Left kidney (tissue), 1 donor: ENCODE measurements at regions not wholly inside any gene's neighbourhood (a gene's known extent, or its start where the extent isn't known, plus 50 kb on each side); places are given as distances from the start of the nearest gene placed in this dataset.

Experiments used
- DNase-seq: peaks from one replicate; pipeline ENCODE4 v3.0.0-alpha.2; 2013

DNA sequence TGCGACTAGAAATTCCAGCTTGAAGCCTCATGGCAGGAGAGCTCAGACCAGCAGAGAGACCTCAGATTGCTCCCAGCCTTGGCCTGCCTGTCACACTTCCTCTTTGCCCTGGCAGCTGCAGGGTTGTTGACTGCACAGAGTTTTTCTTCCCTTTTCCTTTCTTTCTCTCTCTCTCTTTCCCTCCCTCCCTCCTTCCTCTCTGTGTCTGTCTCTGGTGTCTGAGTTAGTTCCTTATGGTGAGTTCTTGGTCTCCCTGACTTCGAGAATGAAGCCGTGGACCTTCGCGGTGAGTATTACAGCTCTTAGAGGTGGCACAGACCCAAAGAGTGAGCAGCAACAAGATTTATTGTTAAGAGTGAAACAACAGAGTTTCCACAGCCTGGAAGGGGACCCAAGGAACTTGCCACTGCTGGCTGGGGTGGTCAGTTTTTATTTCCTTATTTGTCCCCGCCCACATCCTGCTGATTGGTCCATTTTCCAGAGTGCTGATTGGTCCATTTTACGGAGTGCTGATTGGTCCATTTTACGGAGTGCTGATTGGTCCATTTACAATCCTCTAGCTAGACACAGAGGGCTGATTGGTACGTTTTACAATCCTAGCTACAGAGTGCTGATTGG is 266.3 kb downstream of the RPS24 start:
- DNase-seq, result no peak

DNA sequence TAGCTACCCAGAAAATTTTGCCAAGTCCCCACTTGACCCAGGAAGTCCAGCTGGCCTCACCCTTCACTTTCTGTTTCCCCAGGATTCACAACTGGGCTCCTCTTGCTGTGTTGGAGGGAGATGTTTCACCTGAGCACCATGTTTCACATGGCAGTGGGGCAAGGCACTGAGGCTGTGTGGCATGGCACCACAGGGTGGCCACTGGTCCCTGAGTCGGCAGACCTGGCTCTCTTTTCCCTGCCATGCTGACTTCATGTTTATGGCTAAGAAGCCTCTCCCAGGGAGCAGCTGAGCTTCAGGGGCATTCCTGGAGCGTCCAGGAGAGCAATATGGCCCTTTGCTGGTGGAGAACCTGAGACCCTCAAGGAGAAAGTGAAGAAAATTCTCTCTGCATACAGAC is 266.9 kb downstream of the RPS24 start:
- DNase-seq, result no peak

DNA sequence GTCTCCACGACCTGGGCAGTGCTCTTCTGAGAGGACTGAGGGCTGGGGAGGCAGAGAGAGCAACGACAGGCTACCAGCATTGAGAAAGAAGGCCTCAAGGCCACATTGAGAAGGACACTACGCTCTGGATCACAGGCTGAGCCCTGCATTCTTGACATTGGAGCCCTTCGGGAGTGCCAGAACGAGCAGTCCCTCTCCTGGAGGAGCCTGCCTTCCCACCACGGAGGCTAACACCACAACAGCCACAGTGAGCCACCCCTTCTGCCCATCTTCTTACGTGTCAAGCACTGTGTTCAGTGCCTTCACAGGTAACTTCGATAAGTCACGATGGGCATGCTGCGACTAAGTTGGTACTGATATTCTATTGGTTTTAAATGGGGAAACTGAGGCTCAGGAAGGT is 267.8 kb downstream of the RPS24 start:
- no peak for DNase-seq

DNA sequence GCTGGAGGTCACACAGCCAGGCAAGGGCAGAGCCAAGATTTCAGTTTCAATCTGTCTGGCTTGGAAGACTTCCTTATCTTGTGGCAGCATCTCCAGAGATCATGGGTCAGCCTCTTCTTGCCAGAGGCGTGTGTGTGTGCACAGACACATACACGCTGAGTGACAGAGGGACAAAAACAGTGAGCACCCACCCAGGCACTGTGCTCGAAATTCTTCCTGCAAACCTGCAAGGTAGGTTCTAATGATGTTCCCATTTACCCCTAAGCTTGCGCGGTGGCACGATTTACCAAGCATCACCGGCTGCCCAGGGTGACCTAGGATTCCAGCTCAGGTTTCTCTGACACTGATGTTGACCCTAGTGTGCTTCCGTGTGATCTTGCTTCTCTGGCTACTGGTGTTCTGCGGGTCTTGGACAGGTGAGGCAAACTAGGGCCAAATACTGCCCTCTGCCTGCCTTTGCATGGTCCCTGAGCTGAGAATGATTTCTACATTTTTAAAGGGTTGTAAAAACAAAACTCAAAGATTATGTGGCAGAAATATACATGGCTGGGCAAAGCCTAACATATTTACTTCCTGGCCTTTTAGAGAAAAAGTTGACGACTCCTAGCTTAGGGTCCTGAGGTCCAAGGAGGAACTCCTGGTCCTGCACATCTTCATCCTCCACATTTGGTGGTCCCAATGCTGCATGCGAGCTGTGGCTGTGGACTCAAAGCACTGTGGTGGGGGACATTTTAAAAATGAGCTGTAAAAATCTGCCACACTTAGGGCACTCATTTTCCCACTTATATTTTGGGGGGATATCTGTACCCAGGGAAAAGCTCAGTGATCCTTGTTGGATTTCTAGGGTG is 268.5 kb downstream of the RPS24 start:
- DNase-seq, result no peak

DNA sequence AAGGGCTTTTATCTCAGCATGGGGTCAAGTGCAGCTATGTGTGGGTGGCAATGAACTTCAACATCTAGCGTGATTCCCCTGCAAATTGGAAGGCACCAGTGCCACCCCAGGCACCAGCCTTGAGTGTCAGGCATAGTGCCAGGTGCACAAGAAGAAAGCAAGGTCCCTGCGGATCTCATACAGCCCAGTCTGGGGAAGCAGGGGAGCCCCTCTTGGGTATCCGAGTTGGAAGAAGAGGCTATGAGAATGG is 269.0 kb downstream of the RPS24 start:
- DNase-seq, result no peak

DNA sequence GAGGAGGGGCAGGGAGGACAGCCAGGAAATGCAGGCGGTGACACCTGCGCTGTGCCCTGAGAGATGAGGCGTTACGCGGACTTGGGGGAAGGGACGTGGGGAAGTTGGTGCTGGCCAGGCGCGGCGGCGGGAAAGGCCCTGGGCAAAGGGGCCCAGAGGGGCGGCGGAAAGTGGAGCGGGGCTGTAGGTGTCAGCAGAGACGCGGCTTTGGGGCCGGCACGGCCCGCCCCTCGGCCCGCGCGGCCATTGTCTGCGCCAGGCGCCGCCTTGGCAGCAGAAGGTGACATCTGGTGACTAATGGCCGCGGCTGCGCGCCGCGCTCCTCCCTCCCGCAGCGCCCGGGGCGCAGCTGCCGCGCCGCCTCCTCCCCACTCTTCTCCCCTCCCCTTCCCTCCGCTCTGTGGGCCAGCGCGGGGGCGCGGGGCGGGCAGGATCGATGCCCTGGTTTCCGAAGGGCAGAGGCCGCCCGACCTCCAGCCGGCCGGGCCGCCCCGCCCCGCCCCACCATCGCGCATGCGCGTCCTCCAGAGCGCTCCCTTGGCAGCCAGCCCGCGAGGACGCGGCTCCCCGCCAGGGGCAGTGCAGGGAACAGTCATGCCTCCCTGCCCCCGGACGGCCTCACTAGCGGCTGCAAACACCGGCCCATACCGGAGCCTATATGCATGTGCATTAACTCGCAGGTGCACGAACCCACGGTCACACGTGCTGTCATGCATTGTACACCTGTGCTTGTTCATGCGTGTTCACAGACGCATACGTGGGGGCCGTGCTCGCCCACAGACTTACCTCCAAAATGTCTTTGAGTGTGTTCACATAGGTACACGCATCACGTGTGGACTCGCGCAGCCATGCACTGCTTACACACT is 269.6 kb downstream of the RPS24 start:
- DNase-seq, result peak; percentile 93

DNA sequence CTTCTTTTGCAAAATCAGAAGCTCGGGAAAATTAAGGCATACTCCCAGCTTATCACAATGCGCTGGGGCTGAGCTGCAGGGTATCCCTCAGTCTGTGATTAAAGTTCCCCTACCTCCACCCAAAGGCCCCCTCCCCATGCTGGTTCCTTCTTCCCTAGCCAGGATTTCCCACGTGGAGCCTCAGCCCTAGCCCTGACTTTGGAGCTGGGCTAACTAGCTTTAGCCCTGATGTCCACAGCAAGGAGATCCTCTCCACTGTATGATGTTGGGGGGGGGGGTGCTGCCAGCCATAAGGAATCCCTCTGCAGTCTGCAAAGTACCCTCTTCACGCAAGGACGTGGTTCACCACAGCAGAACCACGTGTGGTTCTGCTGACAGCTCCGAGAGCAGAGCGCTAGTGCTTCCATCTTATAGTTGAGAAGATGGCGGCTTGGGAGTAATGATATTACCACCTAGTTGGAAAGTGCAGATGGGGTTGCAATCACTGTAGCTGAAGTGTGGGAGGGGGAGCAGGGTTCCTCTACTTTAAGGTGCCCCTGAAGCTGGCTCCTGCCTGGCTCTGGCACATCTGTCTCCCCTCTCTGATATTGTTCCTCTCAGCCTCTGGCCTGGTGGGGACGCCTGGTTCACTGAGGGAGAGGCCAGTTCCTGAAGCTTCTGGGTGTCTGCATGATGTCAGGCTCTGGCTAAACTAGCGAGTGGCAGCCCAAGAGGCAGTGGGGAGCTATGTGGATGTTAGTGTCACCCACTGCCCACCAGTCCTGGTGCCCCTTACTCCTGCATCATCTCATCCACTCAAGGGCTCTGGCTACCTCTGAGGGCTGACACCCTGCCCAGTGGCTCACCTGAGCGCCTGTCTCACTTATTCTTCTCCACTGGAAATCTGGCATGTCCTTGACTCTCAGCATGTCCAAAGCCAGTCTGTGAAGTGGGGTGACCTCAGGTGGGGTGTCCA is 270.7 kb downstream of the RPS24 start:
- DNase-seq, result no peak

DNA sequence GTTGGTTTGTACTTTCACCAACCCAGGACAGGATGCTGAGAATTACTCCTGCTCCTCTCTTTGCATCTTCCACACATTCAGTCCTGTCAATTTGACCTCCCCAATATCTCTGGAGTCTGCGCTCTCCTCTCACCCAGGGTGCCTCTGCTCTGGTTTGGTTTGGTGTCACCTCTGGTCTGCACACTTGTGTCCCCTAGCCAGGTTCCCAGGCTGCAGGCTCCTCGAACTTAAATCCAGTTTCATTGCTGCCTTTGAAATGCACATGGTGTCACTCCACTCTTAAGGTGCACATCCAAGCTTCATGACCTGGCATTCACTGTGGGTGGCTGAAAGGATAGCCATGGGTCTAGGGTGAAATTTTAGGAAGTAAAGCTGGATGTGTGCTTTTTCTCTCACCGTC is 271.6 kb downstream of the RPS24 start:
- no peak for DNase-seq

DNA sequence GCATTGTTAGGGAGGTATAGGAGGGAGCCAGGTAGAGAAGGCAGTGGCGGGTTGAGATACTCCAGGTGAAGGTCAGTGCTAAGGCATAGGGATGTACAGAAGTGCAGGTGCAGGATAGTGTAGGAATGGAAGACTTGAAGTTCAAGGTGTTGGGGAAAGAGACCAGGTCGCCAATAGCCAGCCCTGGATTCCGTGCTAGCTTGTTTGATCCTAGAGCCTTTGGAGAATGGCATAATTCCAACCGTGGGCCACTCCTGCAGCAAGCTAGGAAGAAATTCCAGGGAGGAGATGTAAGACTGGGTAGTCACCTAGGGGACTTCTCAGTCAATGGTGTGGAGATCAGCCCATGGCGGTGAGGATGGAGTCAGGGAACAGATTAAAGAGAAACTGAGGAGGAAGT is 272.7 kb downstream of the RPS24 start:
- no peak for DNase-seq

DNA sequence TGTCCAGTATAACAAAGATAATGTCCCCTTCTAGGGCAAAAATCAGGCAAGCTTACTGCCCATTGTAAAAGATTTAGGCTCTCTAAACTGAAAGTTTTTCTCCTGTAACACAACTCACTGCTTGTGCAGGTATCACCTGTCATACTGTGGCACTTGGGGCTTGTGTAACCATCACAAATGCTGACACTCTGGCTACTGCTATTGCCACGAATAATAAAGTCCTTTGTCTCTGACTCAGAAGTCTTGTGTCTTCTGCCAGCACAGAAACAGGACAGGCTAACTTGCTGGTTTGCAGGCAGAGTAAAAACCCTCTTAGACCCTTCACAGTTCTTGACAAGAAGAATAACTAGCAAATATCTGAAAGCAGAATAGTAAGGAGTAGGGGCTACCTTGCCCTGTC is 273.9 kb downstream of the RPS24 start:
- DNase-seq, result no peak

DNA sequence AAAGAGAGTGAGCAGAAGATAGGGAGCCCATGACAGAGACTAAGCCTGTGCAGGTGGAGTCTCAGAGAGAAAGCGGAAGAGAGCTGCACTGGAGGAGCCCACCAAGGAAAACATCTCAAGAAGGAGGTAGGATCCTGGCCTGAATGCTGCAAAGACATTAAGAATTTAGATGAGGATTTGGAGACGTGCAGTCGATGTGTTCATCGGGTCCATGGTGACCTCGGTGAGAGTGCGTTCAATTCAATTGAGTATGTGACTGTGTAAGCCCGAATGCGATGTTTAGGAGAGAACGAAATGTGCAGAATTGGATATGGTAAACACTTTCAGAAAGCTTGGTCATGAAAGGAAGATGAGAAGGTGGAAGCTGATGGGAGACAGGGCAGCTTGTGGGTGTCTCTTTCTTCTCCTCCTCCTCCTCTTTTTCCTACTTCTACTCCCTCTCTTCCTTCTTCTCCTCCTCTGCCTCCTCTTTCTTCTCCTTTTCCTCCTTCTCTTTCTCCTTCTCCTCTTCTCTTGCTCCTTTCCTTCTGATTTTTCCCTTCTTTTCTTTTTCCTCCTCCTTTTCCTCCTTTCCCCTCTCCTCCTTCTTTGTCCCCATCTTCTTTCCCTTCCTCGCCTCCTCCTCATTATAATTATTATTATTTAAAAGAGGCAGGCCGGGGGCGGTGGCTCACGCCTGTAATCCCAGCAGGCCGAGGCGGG is 276.0 kb downstream of the RPS24 start:
- DNase-seq, result no peak

DNA sequence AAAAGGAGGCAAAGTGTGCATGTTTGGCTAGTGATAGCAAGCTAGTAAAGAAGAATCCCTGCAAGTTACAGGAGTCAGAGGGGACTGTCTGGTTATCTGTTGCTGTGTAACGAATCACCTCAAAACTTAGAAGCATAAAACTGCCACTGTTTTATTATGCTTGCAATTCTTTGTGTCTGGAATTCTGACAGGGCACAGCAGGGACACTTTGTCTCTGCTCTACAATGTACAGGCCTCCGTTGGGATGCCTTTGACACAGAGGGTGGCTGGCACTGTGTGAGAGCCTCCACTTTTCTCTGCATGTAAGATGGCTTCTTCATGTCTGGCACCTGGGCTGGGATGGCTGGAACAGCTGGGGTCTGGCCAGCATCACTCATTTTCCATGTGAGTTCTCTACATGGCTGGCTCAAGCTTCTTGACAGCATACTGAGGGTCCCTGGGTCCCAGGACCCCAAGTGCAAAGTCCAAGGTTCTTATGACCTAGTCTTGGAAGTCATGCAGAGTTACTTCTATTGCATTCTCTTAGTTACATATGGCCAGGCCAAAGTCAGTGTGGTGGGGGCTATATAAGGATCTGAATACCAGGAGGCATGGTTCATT is 276.9 kb downstream of the RPS24 start:
- no peak for DNase-seq

DNA sequence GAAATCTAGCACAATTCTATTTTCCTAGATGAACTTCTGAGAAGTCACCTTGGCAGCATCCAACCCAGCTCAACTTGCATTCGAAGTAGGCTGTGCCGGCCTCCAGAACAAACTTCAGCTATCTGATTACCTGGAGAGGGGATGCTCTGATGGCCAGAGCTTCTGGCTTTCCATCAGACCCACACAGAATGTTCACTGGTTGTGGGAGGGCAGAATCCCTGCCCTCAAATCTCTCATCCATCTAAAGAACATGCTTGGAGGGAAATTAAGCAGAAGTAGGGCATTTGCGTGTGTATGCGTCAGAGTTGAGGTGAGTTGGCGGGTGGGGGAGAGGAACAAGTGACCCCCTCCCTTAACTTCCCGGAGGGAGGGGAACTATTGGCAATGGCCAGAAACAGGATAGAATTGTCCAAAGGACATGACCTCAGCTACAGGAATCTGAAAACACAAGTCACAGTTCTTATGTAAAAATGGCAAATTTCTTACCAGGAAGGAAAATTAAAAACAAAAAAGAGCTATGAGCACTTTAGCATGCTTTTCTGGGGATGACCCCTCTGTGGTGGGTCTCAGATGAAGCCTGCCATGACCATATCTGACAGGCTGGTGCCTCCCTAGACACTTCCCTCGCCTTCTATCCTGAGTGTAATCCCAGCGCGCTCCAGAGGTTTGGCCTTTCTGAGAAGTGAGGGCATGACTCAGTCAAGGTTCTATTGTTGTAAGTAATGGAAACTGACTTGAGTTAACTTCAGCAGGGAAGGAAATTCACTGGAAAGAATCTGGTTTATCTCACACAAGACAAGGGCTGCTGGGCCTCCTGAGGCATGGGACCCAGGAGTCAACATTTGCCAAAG is 278.8 kb downstream of the RPS24 start:
- no peak for DNase-seq

DNA sequence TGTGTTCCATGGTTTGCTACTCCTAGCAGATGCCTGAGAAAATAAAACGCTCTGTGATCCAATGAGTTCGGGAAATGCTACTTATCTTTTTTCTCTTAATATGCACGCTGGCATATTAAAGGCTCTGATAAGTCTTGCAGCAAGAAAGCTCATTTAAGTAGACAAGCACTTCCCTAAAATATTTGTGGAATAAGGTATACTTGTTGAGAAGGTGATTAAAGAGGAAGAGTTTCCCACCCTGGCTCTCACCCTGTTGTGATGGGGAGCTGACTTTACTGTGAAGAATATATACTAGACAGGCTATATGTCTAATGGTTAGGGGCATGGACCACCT is 279.4 kb downstream of the RPS24 start:
- no peak for DNase-seq

DNA sequence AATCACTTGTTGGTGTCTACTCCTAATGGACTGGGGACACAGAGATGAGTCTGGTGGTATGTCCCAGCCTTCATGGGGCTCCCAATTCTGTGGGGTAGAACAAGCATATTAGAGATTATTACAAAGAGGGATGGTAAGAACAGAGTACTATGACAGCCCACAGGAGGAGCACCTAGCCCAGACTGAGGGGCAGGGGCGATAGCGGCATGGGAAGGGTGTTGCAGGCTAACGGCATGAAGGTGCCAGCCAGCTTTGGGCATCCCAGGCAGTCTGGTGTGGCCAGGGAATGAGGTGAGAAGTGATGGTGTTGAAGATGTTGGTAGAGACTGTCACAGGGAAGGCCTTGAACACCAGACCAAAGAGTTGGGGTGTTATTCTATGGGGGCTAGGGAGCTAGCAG is 280.0 kb downstream of the RPS24 start:
- DNase-seq, result no peak

DNA sequence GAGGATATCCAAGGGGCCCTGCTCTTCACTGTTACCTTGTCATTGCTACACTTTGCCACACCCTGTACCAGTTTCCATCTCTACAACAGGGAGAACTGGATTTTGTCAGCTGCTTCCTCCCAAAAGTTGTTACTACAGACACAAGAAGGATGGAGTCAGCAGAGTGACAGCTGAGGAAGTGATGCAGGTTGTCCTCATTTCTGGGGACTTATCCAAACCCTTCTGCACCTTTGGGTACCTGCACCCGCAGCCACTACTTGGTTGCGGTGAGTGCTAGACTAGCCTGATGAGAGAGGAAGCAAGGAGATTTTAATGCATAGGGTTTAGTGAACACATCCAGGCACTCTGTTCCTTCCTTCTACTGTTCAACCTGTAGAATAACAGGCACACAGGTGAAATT is 281.0 kb downstream of the RPS24 start:
- no peak for DNase-seq

DNA sequence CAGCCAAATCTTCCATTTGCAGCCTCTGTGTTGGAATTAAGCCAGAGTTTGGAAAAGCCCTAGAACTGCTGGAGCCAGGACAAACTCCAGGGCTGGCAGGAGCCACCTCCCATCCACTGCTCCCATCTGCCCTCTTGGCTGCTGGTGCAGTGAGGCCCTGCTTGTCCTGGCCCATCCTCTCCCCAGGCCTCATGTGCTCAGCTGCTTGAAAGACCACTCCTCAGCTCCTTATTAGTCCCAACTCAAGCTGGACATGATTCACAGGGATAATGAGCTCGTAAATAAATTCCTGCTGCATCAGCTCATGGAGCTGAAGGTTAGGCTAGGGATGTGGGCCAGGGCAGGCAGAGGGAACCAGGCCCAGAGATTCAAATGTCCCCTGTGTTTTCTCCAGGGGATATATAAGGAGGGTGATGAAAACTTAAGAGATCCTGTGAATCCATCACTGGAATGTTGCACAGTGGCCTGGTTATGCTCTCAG is 282.8 kb downstream of the RPS24 start:
- DNase-seq, result no peak

DNA sequence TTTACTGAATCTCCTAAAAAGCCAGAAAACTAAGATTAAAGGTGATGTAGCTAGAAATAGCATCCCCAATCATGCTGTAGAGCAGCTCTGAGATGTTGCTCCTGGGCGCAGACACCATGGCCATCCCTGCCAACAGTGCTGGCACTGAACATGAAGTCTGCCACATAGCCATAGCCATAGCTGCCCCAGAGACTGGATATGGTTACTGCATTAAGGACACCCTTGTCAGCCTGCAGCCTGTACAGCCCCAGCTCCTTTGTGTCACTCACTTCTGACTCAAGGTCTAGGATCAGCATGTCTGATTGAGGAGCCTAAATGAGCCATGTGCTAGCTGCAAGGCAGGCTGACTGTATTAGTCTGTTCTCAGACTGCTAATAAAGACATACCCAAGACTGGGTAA is 284.6 kb downstream of the RPS24 start:
- no peak for DNase-seq

DNA sequence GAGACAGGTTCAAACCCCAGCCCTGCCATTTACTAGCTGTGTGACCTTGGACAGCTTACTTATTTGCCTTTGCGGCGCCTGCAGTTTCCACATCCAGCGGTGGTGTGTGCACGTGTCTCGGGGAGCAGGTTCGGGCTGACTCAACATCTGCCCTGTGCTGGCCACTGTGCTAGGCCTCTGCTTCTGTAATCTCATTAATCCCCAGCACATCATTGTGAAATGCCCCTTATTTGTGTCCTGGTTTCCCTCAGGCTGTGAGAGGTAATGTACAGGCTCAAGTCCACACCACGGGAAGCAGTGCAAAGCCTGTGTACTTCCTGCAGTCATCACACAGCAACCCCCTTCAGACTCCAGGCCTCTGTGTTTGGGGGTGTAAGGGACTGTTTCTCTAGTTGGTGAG is 285.7 kb downstream of the RPS24 start:
- no peak for DNase-seq

DNA sequence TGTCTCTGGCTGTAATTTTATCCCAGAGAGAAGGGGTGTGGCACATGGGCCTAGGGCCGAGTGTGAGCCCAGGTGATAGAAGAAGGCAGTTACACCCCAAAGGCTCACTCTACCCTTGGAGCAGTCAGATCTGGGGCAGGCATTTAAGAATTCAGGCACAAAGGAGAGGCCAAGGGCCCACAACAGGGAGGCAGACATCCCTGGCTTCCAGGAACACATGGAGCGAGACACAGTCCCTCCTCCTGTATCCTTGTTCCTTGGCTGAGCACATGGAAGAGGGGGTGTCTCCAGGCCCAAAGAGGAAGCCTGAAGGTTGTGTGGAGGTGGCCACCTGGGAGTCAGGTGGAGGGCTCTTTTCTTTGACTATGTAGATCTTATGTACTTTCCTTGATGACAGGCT is 286.2 kb downstream of the RPS24 start:
- DNase-seq, result no peak
